Ascending aorta (tissue), 2 donors: ENCODE measurements at regions not wholly inside any gene's neighbourhood (a gene's known extent, or its start where the extent isn't known, plus 50 kb on each side); places are given as distances from the start of the nearest gene placed in this dataset.

Experiments used
- DNase-seq, 2 donors: peaks; one replicate each; pipeline ENCODE4 v3.0.0-alpha.2; 2019; ENCODE audit warnings: low spot score in 2 of 2
- H3K27ac ChIP-seq, 2 donors: fragments of 200-600 bp; sonication (generic); one replicate each; pipeline ENCODE4 v1.5.1; 2016 to 2017; ENCODE audit warnings: mild to moderate bottlenecking in 1 of 2
- H3K27me3 ChIP-seq: fragments of 200-600 bp; sonication (generic); one replicate; pipeline ENCODE4 v1.5.1; 2017
- H3K36me3 ChIP-seq, 2 donors: fragments of 200-600 bp; sonication (generic); one replicate each; pipeline ENCODE4 v1.5.1; 2016
- H3K4me1 ChIP-seq, 2 donors: fragments of 200-600 bp; sonication (generic); one replicate each; pipeline ENCODE4 v1.5.1; 2016 to 2017; ENCODE audit warnings: mild to moderate bottlenecking in 1 of 2
- H3K4me3 ChIP-seq, 2 donors: fragments of 200-600 bp; sonication (generic); one replicate each; pipeline ENCODE4 v1.5.1; 2016 to 2017; ENCODE audit warnings: mild to moderate bottlenecking in 1 of 2
- H3K9me3 ChIP-seq, 2 donors: fragments of 200-600 bp; sonication (generic); one replicate each; pipeline ENCODE4 v1.5.1; 2016
- CTCF ChIP-seq, 3 experiments: fragments of 200-600 bp in 2 of 3; fragments of 450-650 bp in 1 of 3; sonication (generic) in 2 of 3; IDR thresholded peaks; one replicate each; pipeline ENCODE4 v1.5.1; 2016 to 2019; ENCODE audit warnings: antibody characterized with exemption in 3 of 3, mild to moderate bottlenecking in 1 of 3, moderate library complexity in 1 of 3
- intact Hi-C: fragments of 100-400 bp; cut with DNase I; formaldehyde crosslinking; loops from one replicate; pipeline ENCODE4 v1.15.1; 2023

GRCh38 chr10:89121764-89122020 lies 85.4 kb downstream of the CH25H start:
- Histone ChIP-seq H3K9me3 (no peaks in the 10 kb centered on the region), H3K4me1 (no peaks in the 10 kb centered on the region), H3K36me3 (no peaks in the 10 kb centered on the region), H3K27ac (no peak overlapping the region), H3K27me3 (no peaks in the 10 kb centered on the region), H3K4me3 (no peak overlapping the region)
- intact Hi-C loops = no loop called here
- TF ChIP-seq CTCF (IDR thresholded peaks at IDR 0.05) = no peak
- no peak for DNase-seq

GRCh38 chr10:89120931-89121763 lies 86.0 kb downstream of the CH25H start:
- H3K27ac ChIP-seq = no peak overlapping the region
- DNase-seq = no peak
- no peak for TF ChIP-seq CTCF (IDR thresholded peaks at IDR 0.05)

GRCh38 chr10:89119651-89120050 lies 87.5 kb downstream of the CH25H start:
- H3K4me1 ChIP-seq = no peaks in the 10 kb centered on the region
- no peak overlapping the region for H3K27ac ChIP-seq
- H3K36me3 ChIP-seq = no peaks in the 10 kb centered on the region
- no peaks in the 10 kb centered on the region for H3K9me3 ChIP-seq
- no peak overlapping the region for H3K4me3 ChIP-seq
- TF ChIP-seq CTCF (IDR thresholded peaks at IDR 0.05) = no peak
- intact Hi-C loops = no loop called here
- no peaks in the 10 kb centered on the region for H3K27me3 ChIP-seq
- no peak for DNase-seq

More at GRCh38 chr10:89120931-89121763, 86.0 kb downstream of the CH25H start:
- no peaks in the 10 kb centered on the region for H3K4me1 ChIP-seq
- no peaks in the 10 kb centered on the region for H3K9me3 ChIP-seq
- no peaks in the 10 kb centered on the region for H3K36me3 ChIP-seq
- no peaks in the 10 kb centered on the region for H3K27me3 ChIP-seq
- no peak overlapping the region for H3K4me3 ChIP-seq
- intact Hi-C loops = no loop called here

- Histone ChIP-seq H3K4me1 (no peaks in the 10 kb centered on the region), H3K4me3 (no peak overlapping the region), H3K9me3 (no peaks in the 10 kb centered on the region), H3K27me3 (no peaks in the 10 kb centered on the region), H3K27ac (no peak overlapping the region), H3K36me3 (no peaks in the 10 kb centered on the region)
- intact Hi-C loops = no loop called here
- DNase-seq = no peak
- TF ChIP-seq CTCF (IDR thresholded peaks at IDR 0.05) = no peak
Measured at GRCh38 chr10:89118091-89118490, 89.0 kb downstream of the CH25H start.

GRCh38 chr10:89115876-89116627 lies 91.1 kb downstream of the CH25H start:
- Histone ChIP-seq H3K36me3 (no peaks in the 10 kb centered on the region), H3K9me3 (no peaks in the 10 kb centered on the region), H3K27me3 (no peaks in the 10 kb centered on the region), H3K27ac (no peak overlapping the region), H3K4me1 (no peaks in the 10 kb centered on the region), H3K4me3 (no peak overlapping the region)
- no peak for TF ChIP-seq CTCF (IDR thresholded peaks at IDR 0.05)
- intact Hi-C loops = no loop called here
- no peak for DNase-seq
